ENCODE measurements at regions not wholly inside any gene's neighbourhood (a gene's known extent, or its start where the extent isn't known, plus 50 kb on each side); places are given as distances from the start of the nearest gene placed in this dataset.

- DNase-seq (ENCODE audit: low read depth in 3 of 3, low spot score in 2 of 3), result no peak
Measured at GRCh38 chr1:194333240-194333639, 1146.8 kb upstream of the B3GALT2 start.

GRCh38 chr1:194331758-194332157, 1145.3 kb upstream of the B3GALT2 start:
- DNase-seq (ENCODE audit: low read depth in 3 of 3, low spot score in 2 of 3), result no peak

- DNase-seq (ENCODE audit: low read depth in 3 of 3, low spot score in 2 of 3), result no peak
Measured at GRCh38 chr1:194322751-194323150, 1136.3 kb upstream of the B3GALT2 start.

GRCh38 chr1:194318790-194319280, 1132.4 kb upstream of the B3GALT2 start:
- no peak for DNase-seq (ENCODE audit: low read depth in 3 of 3, low spot score in 2 of 3)

- no peak for DNase-seq (ENCODE audit: low read depth in 3 of 3, low spot score in 2 of 3)
Measured at GRCh38 chr1:194309697-194310096, 1123.3 kb upstream of the B3GALT2 start.

- DNase-seq (ENCODE audit: low read depth in 3 of 3, low spot score in 2 of 3), result no peak
Measured at GRCh38 chr1:194309269-194309668, 1122.9 kb upstream of the B3GALT2 start.

GRCh38 chr1:194300776-194301175, 1114.4 kb upstream of the B3GALT2 start:
- no peak for DNase-seq (ENCODE audit: low read depth in 3 of 3, low spot score in 2 of 3)

- no peak for DNase-seq (ENCODE audit: low read depth in 3 of 3, low spot score in 2 of 3)
Measured at GRCh38 chr1:194300340-194300739, 1113.9 kb upstream of the B3GALT2 start.

GRCh38 chr1:194298007-194298598, 1111.7 kb upstream of the B3GALT2 start:
- DNase-seq (ENCODE audit: low read depth in 3 of 3, low spot score in 2 of 3), result no peak

GRCh38 chr1:194297094-194297493, 1110.7 kb upstream of the B3GALT2 start:
- DNase-seq (ENCODE audit: low read depth in 3 of 3, low spot score in 2 of 3), result no peak

GRCh38 chr1:194296201-194296600, 1109.8 kb upstream of the B3GALT2 start:
- no peak for DNase-seq (ENCODE audit: low read depth in 3 of 3, low spot score in 2 of 3)

GRCh38 chr1:194295685-194296084, 1109.3 kb upstream of the B3GALT2 start:
- peak in 1 of 3 donors; percentile 6 for DNase-seq (ENCODE audit: low read depth in 3 of 3, low spot score in 2 of 3)

GRCh38 chr1:194293851-194294405, 1107.5 kb upstream of the B3GALT2 start:
- no peak for DNase-seq (ENCODE audit: low read depth in 3 of 3, low spot score in 2 of 3)

- DNase-seq (ENCODE audit: low read depth in 3 of 3, low spot score in 2 of 3), result no peak
Measured at GRCh38 chr1:194292966-194293365, 1106.6 kb upstream of the B3GALT2 start.

GRCh38 chr1:194289569-194290266, 1103.3 kb upstream of the B3GALT2 start:
- DNase-seq (ENCODE audit: low read depth in 3 of 3, low spot score in 2 of 3), result no peak

- no peak for DNase-seq (ENCODE audit: low read depth in 3 of 3, low spot score in 2 of 3)
Measured at GRCh38 chr1:194288238-194288637, 1101.8 kb upstream of the B3GALT2 start.

- DNase-seq (ENCODE audit: low read depth in 3 of 3, low spot score in 2 of 3), result peak; percentile 29 to 74 (median 62)
Measured at GRCh38 chr1:194281376-194281775, 1095.0 kb upstream of the B3GALT2 start.

- no peak for DNase-seq (ENCODE audit: low read depth in 3 of 3, low spot score in 2 of 3)
Measured at GRCh38 chr1:194280463-194280862, 1094.0 kb upstream of the B3GALT2 start.

GRCh38 chr1:194279975-194280374, 1093.6 kb upstream of the B3GALT2 start:
- no peak for DNase-seq (ENCODE audit: low read depth in 3 of 3, low spot score in 2 of 3)

- no peak for DNase-seq (ENCODE audit: low read depth in 3 of 3, low spot score in 2 of 3)
Measured at GRCh38 chr1:194277927-194278326, 1091.5 kb upstream of the B3GALT2 start.

- no peak for DNase-seq (ENCODE audit: low read depth in 3 of 3, low spot score in 2 of 3)
Measured at GRCh38 chr1:194273660-194274059, 1087.2 kb upstream of the B3GALT2 start.

GRCh38 chr1:194268839-194269238, 1082.4 kb upstream of the B3GALT2 start:
- no peak for DNase-seq (ENCODE audit: low read depth in 3 of 3, low spot score in 2 of 3)

Data from right renal cortex interstitium (tissue), 3 donors.